Sigmoid colon (tissue), 6 donors: ENCODE measurements at regions not wholly inside any gene's neighbourhood (a gene's known extent, or its start where the extent isn't known, plus 50 kb on each side); places are given as distances from the start of the nearest gene placed in this dataset.
"Not testable (repeated sequence)": the region's sequence is repeated elsewhere in the genome, so short reads cannot be mapped to it uniquely, and the experiment has no call there.

Experiments
- DNase-seq: peaks from one replicate; pipeline ENCODE4 v3.0.0-alpha.2; 2019
- H3K27ac ChIP-seq, 4 donors: fragments of 200-600 bp; sonication (generic); one replicate each; pipeline ENCODE4 v1.5.1; 2016 to 2019; ENCODE audit warnings: mild to moderate bottlenecking in 1 of 4
- H3K27me3 ChIP-seq, 3 donors: fragments of 200-600 bp; sonication (generic); one replicate each; pipeline ENCODE4 v1.5.1; 2019; ENCODE audit warnings: mild to moderate bottlenecking in 1 of 3
- H3K36me3 ChIP-seq, 4 donors: fragments of 200-600 bp; sonication (generic); one replicate each; pipeline ENCODE4 v1.5.1; 2016 to 2019
- H3K4me1 ChIP-seq, 4 donors: fragments of 200-600 bp; sonication (generic); one replicate each; pipeline ENCODE4 v1.5.1; 2017 to 2019
- H3K4me3 ChIP-seq, 4 donors: fragments of 200-600 bp; sonication (generic); one replicate each; pipeline ENCODE4 v1.5.1; 2017 to 2019; ENCODE audit warnings: mild to moderate bottlenecking in 2 of 4, moderate library complexity in 1 of 4
- H3K9me3 ChIP-seq, 4 donors: fragments of 200-600 bp in 3 of 4; sonication (generic) in 3 of 4; one replicate each; pipeline versions ENCODE4 v1.5.1 to v1.6.1; 2013 to 2019
- EP300 ChIP-seq, 4 donors: sonication (generic); formaldehyde crosslinking; IDR thresholded peaks; one replicate each; pipeline ENCODE4 v1.6.1; 2017; ENCODE audit warnings: antibody characterized with exemption in 4 of 4
- POLR2A ChIP-seq, 2 donors: fragments of 450-650 bp; IDR thresholded peaks; one replicate each; pipeline ENCODE4 v1.6.1; 2016; ENCODE audit warnings: antibody characterized with exemption in 2 of 2, mild to moderate bottlenecking in 2 of 2, moderate library complexity in 2 of 2
- POLR2AphosphoS5 ChIP-seq, 4 donors: sonication (generic); formaldehyde crosslinking; IDR thresholded peaks; one replicate each; pipeline ENCODE4 v1.6.1; 2017; ENCODE audit warnings: antibody characterized with exemption in 4 of 4
- WGBS, 2 donors: extraction: QIAGEN DNeasy Blood & Tissue Kit; methylation state at CpG; one replicate each; pipeline ENCODE4 v1.1.7; 2013; 5-methylcytosine and 5-hydroxymethylcytosine counted together
- intact Hi-C: fragments of 100-400 bp; cut with DNase I; formaldehyde crosslinking; loops from one replicate; pipeline ENCODE4 v1.15.1; 2023
- small RNA-seq, 3 donors: library from RNA; depleted of rRNA; stranded (forward); fragments of <200 nt; gene quantifications; one replicate each; pipeline ENCODE3, GENCODE V24; 2016
- TF ChIP-seq, protein P1 (sequence below), 4 experiments: fragments of 450-650 bp in 3 of 4; fragments of 200-600 bp in 1 of 4; IDR thresholded peaks; one replicate each; pipeline ENCODE4 v1.5.1; 2016 to 2019; ENCODE audit warnings: antibody characterized with exemption in 4 of 4, mild to moderate bottlenecking in 3 of 4, moderate library complexity in 2 of 4
- donor health status: healthy with polysubstance abuse.
- donor health status: healthy.

DNA sequence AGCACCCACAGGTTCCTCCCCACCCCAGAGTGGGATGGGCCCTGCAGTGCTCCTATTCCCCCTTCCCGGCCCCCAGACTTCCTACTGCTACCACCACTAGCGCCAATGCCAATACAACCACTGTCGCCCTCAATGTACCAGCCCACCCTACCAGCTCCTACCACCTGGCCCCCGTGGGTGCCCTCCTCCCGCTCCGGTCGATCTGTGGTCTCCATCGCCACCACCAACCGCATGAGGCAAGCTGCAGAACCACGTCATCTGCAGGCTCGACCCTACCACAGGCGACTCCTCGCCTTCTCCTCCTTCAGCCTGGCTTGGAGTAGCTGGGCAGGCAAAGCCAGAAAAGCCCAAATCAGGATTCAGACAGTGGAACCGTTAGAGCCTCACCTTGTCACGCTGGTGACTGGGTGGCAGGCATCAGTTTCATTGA is 179.3 kb downstream of the POTEB3 start:
- no peaks in the 10 kb centered on the region for H3K36me3 ChIP-seq
- H3K4me3 ChIP-seq: no peak overlapping the region
- WGBS, 2 donors: 83 to 85% methylated on average over 15 of the region's 15 CpGs
- no peak overlapping the region for H3K27ac ChIP-seq
- no peaks in the 10 kb centered on the region for H3K4me1 ChIP-seq
- no peaks in the 10 kb centered on the region for H3K27me3 ChIP-seq
- DNase-seq: peak; percentile 62
- no peaks in the 10 kb centered on the region for H3K9me3 ChIP-seq
- TF ChIP-seq EP300 (IDR thresholded peaks at IDR 0.05): no peak
- TF ChIP-seq POLR2A (IDR thresholded peaks at IDR 0.05): no peak
- TF ChIP-seq, protein P1, sequence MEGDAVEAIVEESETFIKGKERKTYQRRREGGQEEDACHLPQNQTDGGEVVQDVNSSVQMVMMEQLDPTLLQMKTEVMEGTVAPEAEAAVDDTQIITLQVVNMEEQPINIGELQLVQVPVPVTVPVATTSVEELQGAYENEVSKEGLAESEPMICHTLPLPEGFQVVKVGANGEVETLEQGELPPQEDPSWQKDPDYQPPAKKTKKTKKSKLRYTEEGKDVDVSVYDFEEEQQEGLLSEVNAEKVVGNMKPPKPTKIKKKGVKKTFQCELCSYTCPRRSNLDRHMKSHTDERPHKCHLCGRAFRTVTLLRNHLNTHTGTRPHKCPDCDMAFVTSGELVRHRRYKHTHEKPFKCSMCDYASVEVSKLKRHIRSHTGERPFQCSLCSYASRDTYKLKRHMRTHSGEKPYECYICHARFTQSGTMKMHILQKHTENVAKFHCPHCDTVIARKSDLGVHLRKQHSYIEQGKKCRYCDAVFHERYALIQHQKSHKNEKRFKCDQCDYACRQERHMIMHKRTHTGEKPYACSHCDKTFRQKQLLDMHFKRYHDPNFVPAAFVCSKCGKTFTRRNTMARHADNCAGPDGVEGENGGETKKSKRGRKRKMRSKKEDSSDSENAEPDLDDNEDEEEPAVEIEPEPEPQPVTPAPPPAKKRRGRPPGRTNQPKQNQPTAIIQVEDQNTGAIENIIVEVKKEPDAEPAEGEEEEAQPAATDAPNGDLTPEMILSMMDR (IDR thresholded peaks at IDR 0.05): no peak
- no peak for TF ChIP-seq POLR2AphosphoS5 (IDR thresholded peaks at IDR 0.05)
- intact Hi-C loops: no loop called here

DNA sequence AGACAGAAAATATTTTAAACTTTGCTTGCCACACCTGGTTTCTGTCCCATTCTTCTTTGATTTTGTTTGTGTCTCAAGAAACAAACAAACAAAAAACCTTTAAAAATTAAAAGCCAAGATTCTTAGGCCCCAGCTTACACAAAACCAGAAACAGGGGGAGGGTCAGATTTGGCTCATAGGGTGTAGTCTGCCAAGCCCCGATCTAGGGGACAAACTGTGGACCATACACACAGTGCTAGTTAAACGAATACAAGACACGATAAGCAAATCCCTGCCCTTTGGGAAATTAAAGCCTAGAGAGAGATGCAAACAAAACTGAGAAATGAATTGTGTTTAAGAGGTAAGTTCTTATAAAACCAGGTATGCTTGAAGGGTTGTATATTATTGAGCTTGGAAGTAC is 181.7 kb downstream of the POTEB3 start:
- H3K36me3 ChIP-seq, H3K4me1 ChIP-seq, H3K4me3 ChIP-seq, H3K27ac ChIP-seq, H3K9me3 ChIP-seq, intact Hi-C loops, H3K27me3 ChIP-seq, DNase-seq: not testable (repeated sequence)
- 84 to 85% methylated on average over 3 of the region's 3 CpGs for WGBS, 2 donors

DNA sequence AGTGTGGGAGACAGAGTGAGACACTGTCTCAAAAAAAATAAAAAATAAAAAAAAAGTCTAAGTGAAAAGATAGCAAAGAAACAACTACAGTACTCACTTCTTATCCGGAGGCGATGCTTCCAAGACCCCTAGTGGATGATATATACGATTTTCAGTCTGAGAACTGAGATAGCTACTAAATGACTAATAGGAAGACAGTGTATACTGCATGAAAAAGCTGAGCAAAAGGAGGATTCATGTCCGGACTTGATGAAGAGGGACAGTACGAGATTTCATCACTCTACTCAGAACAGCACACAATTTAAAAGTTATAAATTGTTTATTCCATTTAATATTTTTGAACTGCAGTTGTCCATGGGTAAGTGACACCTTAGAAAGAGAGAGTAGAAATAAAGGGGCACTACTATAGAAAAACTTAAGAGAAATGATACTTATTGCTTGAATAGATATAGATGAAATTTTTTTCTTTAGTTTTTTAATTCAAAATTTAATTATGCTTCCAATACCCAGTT is 190.7 kb downstream of the POTEB3 start:
- DNase-seq, H3K36me3 ChIP-seq, H3K4me1 ChIP-seq, H3K27ac ChIP-seq, H3K27me3 ChIP-seq, intact Hi-C loops, H3K9me3 ChIP-seq, H3K4me3 ChIP-seq: not testable (repeated sequence)
- 81 to 83% methylated on average over 4 of the region's 5 CpGs for WGBS, 2 donors

Small RNA genes lying in the stretch of these regions (small RNA-seq; reads per million reads assigned to genes)
- gene RNU6-1235P: 0 reads per million in 3 donors
